ENCODE measurements at regions not wholly inside any gene's neighbourhood (a gene's known extent, or its start where the extent isn't known, plus 50 kb on each side); places are given as distances from the start of the nearest gene placed in this dataset.

- H3K27ac ChIP-seq (ENCODE audit: low read length): no peak overlapping the region
- no peaks in the 10 kb centered on the region for H3K36me3 ChIP-seq (ENCODE audit: control insufficient read depth, insufficient read depth, low read length)
- no TSS peak for BruUV-seq (replicated peaks)
- no peaks in the 10 kb centered on the region for H3K9me3 ChIP-seq (ENCODE audit: control insufficient read depth, insufficient read depth, low read depth, low read length)
- intact Hi-C loops (cut with micrococcal nuclease; ENCODE audit: unreplicated experiment): no loop called here
- no peak for TF ChIP-seq CTCF (IDR thresholded peaks at IDR 0.05)
- no peak for TF ChIP-seq TCF7L2 (IDR thresholded peaks at IDR 0.05; ENCODE audit: low read depth, low read length)
- TF ChIP-seq SIN3A (IDR thresholded peaks at IDR 0.05; ENCODE audit: borderline replicate concordance, insufficient read depth, low read depth, low read length): no peak
- TF ChIP-seq REST (IDR thresholded peaks at IDR 0.05; ENCODE audit: insufficient read depth in 1 of 2, low read depth in 2 of 2, low read length in 1 of 2): no peak
- TF ChIP-seq POLR2AphosphoS5 (IDR thresholded peaks at IDR 0.05; ENCODE audit: low read depth, low read length): no peak
- DNase-seq (ENCODE audit: low read depth, low spot score): no peak
- no peak overlapping the region for H3K4me3 ChIP-seq (ENCODE audit: low read depth in 2 of 2, low read length in 2 of 2)
- no peak for ATAC-seq
- no peaks in the 10 kb centered on the region for H3K4me1 ChIP-seq (ENCODE audit: control insufficient read depth, insufficient read depth, low read length)
- CTCF ChIA-PET: no interaction called here
- in situ Hi-C loops (cut with HindIII; ENCODE audit: low pct_unique_long_range_greater_than_20kb, low sequenced_read_pairs): no loop called here
- POLR2A ChIA-PET: no interaction called here
- no peaks in the 10 kb centered on the region for H3K27me3 ChIP-seq (ENCODE audit: control insufficient read depth, insufficient read depth, low read length)
Observed at GRCh38 chr13:53165261-53165660, 136.6 kb downstream of the OLFM4 start.

GRCh38 chr13:53167561-53167960 is 138.9 kb downstream of the OLFM4 start:
- no peak for TF ChIP-seq SIN3A (IDR thresholded peaks at IDR 0.05; ENCODE audit: borderline replicate concordance, insufficient read depth, low read depth, low read length)
- TF ChIP-seq CTCF (IDR thresholded peaks at IDR 0.05): no peak
- no peak for TF ChIP-seq POLR2AphosphoS5 (IDR thresholded peaks at IDR 0.05; ENCODE audit: low read depth, low read length)
- no peak for TF ChIP-seq TCF7L2 (IDR thresholded peaks at IDR 0.05; ENCODE audit: low read depth, low read length)
- TF ChIP-seq REST (IDR thresholded peaks at IDR 0.05; ENCODE audit: insufficient read depth in 1 of 2, low read depth in 2 of 2, low read length in 1 of 2): no peak
- no TSS peak for BruUV-seq (replicated peaks)
- Histone ChIP-seq H3K9me3 (ENCODE audit: control insufficient read depth, insufficient read depth, low read depth, low read length) (no peaks in the 10 kb centered on the region), H3K36me3 (ENCODE audit: control insufficient read depth, insufficient read depth, low read length) (no peaks in the 10 kb centered on the region), H3K27ac (ENCODE audit: low read length) (no peak overlapping the region), H3K27me3 (ENCODE audit: control insufficient read depth, insufficient read depth, low read length) (no peaks in the 10 kb centered on the region), H3K4me1 (ENCODE audit: control insufficient read depth, insufficient read depth, low read length) (no peaks in the 10 kb centered on the region), H3K4me3 (ENCODE audit: low read depth in 2 of 2, low read length in 2 of 2) (no peak overlapping the region)
- DNase-seq (ENCODE audit: low read depth, low spot score) (no peak), ATAC-seq (no peak)
- intact Hi-C loops (cut with micrococcal nuclease; ENCODE audit: unreplicated experiment) (no loop called here), in situ Hi-C loops (cut with HindIII; ENCODE audit: low pct_unique_long_range_greater_than_20kb, low sequenced_read_pairs) (no loop called here)
- ChIA-PET POLR2A (no interaction called here), CTCF (no interaction called here)

All from Panc1 (cell line).